Ovary (tissue), 1 donor: ENCODE measurements at regions not wholly inside any gene's neighbourhood (a gene's known extent, or its start where the extent isn't known, plus 50 kb on each side); places are given as distances from the start of the nearest gene placed in this dataset.

Source experiments
- EP300 ChIP-seq: sonication (generic); formaldehyde crosslinking; IDR thresholded peaks from one replicate; pipeline ENCODE4 v1.6.1; 2017; ENCODE audit warnings: antibody characterized with exemption
- POLR2A ChIP-seq: fragments of 450-650 bp; IDR thresholded peaks from one replicate; pipeline ENCODE4 v1.6.1; 2017; ENCODE audit warnings: antibody characterized with exemption, mild to moderate bottlenecking, moderate library complexity

DNA sequence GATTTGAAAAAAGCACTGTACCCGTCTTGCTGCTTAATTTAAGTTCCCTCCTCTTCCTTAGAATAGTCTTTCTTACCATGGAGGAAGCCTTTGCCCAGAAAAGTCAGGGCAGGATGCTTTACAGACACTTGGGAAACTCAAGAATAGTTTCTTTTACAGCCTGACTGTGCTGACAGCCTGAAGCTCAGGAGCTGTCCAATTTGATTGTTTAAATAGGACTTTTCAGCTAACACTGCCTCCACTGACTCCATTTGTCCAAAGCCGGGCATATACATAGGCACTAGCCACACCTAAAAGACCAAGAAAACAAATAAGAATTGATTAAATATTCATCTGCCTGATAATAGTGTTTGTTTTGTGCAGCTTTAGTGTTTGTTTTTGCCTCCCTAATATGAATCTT is 110.9 kb upstream of the L3MBTL4 start:
- TF ChIP-seq POLR2A (no peak), EP300 (no peak)
